Activated CD4-positive, alpha-beta T cell treated with anti-CD3 and anti-CD28 coated beads, Interleukin-10, Interleukin-2, amounts not matched to agents 100 ng/mL and 50 ng/mL, durations not matched to agents 16 hours and 8 hours (primary cell): ENCODE measurements at regions not wholly inside any gene's neighbourhood (a gene's known extent, or its start where the extent isn't known, plus 50 kb on each side); places are given as distances from the start of the nearest gene placed in this dataset.
"Not testable (repeated sequence)": the region's sequence is repeated elsewhere in the genome, so short reads cannot be mapped to it uniquely, and the experiment has no call there.

ENCODE experiments used
- DNase-seq: peaks from one replicate; pipeline ENCODE4 v3.0.0-alpha.2; 2020

DNA sequence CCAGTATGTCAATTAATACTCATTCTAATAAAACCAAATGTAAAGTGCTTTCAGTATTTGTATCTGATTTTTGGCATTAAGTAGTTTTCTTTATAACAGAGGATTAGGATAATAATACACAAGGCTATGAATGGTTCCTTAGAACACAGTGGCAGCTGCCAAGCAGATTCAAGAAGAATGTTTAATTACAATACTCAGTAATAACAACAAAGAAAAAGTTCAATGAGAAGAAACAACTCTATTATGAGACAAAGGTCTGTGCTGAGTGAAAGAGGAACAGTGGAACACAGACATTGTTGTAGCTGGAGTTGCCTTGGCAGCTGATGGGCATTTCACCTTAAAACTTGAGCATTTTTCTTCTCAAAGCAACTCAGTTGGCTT is 502.6 kb upstream of the NR3C2 start:
- no peak for DNase-seq

GRCh38 chr4:148944136-148944838 is 502.1 kb upstream of the NR3C2 start:
- DNase-seq, result no peak

DNA sequence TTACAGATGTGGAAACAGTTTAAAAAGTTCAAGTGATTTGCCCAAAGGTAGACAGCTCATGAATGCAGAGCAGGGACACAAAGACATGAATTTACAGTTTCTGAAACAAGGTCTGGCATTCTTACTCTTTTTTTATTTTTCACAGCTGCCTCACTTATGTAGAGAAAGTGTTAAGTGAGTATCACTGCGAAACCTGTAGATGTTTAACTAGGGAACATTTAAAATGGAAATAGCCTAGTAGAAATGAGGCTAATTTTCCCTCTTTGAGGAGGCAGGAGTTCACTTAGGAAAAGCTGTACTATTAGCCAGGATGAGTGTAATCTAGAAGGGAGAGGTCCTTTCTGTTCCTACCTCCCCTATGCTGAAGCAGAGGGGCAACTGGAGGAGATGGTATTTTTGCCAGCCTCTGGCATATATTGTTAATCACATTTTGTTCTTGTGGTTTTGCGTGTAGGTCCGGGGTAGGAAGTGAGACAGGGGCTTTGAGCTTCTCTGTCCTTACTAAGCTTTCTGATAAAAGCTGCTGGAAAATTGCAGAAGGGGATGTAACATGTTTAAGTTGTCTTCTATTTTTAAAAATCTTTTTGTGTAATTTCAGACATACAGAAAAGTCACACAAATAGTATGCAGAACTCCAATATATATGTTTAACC is 492.8 kb upstream of the NR3C2 start:
- no peak for DNase-seq

DNA sequence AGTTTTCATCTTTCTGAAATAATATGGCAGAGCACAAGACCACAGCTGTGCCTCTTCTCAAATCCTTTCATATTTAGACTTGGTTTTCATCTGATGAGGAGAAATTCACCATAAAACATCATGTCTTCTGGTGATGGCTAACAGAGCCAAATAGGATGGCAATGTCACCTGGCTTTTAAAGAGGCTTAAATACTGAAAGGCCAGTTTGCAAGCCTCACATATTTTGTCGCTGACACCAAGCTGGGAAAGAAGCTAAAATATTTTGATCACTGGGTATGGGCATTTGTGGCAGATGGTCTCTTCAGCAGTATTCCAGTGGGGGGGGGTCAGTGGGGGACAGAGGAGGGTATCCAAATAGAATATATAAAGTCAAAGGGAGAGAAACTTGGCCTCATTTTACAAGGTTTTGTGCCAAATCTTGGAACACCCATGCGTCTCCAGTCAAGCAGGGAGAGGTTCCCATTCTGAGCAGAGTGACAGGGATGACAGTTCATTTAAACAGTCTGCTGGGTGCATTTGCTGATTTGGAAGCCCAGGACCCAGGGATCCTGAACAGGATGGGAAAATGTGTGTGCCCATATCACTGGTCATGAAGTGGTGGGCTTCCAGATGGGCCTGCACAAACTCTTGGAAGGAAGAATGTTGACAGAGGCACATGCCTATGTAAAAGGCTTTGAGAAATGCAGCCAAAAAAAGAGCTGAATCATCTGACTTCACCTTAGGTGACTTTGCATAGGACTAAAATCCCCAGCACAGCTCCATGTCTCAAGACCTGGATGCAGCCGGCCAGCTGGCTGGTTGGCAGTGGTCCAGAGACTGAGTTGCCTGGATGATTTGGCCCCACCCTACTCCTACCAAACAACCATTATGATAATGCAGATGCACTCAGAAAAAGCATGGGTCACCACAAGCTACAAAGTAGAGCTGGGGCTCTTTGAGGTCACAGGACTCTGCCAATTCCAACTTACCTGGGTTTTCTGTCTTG is 484.4 kb upstream of the NR3C2 start:
- DNase-seq, result no peak

- DNase-seq, result no peak
These were observed 481.7 kb upstream of the NR3C2 start for GRCh38 chr4:148923881-148924280.

- no peak for DNase-seq
These were observed 480.3 kb upstream of the NR3C2 start for GRCh38 chr4:148922497-148922896.

- no peak for DNase-seq
These were observed 472.5 kb upstream of the NR3C2 start for GRCh38 chr4:148914734-148915133.

DNA sequence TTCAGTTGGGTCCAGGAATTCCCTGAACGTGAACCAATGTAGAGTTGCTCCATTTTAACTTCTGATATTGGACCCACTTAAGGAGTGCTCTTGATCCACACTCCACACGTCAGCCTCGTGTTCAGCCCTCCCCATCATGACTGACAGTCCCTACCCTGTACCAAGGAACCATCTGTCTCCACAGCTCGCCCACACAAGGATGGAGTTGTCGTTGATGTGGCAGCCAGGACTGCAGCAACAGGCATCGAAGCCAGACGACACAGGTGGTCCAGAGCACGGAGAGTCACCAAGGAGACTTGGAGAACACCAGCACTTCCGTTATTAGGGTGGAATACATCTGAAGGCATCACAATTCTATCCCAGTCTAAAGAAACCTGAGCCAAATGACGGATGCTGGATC is 472.1 kb upstream of the NR3C2 start:
- no peak for DNase-seq

DNA sequence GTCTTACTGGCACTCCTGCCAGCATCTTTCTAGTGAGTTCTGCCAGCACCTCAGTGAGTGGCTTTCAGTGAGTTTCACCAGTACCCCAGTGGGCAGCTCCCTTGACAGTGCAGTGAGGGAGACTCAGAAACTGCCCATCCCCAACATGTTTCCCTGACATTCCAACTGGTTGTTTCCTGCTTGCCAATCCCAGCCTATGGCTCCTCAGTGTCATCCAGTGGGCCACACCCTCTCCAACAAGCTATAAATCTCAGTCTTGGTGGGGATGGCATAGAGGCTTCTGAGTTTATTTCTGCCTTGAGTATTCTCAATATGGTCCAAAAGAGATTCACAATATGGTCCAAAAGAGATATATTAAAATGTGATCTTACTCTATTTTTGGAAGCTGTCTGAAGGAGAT is 461.2 kb upstream of the NR3C2 start:
- DNase-seq, result no peak

GRCh38 chr4:148901075-148901705 is 459.0 kb upstream of the NR3C2 start:
- DNase-seq, result no peak

DNA sequence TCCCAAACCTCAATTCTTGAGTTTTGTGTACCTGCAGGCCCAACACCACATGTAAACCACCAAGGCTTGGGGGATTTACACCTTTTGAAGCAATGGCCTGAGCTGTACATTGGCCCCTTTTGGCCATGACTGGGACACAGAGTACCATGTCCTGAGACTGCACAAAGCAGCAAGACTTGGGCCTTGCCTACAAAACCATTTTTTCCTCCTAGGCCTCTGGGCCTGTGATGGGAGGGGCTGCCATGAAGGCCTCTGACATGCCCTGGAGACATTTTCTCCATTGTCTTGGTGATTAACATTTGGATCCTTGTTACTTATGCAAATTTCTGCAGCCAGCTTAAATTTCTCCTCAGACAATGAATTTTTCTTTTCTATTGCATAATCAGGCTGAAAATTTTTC is 455.9 kb upstream of the NR3C2 start:
- DNase-seq, result not testable (repeated sequence)

- no peak for DNase-seq
These were observed 450.9 kb upstream of the NR3C2 start for GRCh38 chr4:148893095-148893494.

- no peak for DNase-seq
These were observed 441.7 kb upstream of the NR3C2 start for GRCh38 chr4:148883891-148884290.

DNA sequence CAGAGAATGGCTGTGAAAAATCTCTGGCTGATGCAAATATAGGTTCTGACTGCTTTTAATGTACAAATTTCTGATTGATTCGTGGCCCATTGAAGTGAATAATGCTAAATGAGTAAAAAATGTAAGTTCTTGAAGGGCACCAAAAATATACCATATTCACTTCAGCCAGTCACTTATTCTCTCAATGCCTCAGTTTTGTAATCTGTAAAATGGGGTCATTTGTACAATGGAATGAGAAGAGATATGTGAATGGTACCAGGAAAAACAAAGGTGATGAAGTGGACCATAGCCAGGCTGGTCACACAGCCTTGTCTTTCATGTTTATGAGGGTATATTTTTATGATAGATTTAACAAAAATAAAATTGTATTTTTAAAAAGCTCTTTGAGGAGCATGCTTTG is 441.2 kb upstream of the NR3C2 start:
- no peak for DNase-seq

DNA sequence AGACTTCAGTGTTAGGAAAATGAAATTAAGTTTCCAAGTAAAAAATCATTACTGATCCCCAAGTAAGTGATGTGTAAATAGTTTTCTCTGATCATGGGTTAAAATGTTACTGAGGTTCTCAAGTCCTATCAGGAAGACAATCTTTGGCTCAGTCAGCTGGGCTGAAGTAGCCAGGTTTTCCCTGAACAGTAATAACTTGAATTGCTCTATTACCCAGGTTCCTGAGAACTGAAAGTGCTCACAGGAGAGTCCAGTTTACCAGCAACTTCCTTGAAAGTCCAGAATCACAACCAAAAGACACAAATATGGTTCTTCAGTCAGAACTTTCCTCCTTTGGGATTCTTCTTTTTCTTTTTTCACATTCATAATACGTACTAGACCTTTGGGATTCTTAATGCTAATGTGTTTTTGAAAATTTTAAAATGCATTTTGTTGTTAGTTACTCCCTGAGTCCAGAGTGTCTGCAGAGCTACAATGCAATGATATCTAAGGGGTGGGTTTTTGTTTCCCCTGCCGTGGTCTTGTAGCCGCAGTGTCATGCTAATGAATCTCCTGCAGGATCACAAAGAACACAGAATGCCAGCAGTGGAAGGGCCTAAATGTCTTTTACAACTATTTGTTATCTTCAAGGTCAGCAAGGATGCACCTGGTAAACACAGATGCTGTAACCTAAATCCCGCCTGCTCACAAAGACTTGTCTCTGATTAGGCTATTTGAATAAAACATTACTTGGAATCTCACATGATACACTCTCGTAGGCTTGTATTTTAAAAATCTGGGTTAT is 439.8 kb upstream of the NR3C2 start:
- no peak for DNase-seq

DNA sequence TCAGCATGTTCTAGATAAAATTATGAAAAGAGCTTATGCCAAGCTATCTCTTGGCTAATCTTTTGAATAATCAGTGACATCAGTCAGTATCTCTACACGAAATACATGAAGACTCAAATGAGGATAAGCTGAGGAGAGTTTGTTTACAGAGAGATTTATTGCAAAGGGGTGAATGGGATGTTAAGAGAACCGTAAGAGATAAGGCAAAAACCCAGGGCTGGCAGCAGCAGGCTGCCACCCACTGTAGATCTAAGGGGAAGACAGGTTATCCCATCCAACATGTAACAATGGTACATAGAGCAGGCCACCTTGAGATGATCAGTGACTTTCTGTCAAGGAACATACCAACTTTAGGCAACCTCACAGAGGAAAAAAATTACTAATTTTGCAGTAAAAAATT is 432.1 kb upstream of the NR3C2 start:
- DNase-seq, result no peak

DNA sequence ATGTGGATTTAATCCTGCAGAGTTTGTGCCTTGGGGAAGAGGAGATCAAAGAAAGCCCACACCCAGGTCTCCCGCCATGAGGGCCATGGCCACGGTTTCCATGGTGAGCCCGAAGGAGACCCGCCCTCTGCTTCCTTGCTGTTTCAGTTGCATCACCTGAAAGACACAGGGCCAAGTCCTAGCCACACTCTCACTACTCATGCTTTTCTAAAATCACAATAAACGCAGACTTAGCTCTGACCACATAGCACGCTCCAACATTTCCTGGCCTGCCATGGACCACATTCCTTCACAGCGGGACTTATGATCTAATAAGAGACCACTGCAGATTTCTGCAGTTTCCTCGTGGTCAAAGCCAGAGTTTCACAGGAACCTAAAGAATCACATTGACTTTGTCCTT is 426.0 kb upstream of the NR3C2 start:
- DNase-seq, result no peak

DNA sequence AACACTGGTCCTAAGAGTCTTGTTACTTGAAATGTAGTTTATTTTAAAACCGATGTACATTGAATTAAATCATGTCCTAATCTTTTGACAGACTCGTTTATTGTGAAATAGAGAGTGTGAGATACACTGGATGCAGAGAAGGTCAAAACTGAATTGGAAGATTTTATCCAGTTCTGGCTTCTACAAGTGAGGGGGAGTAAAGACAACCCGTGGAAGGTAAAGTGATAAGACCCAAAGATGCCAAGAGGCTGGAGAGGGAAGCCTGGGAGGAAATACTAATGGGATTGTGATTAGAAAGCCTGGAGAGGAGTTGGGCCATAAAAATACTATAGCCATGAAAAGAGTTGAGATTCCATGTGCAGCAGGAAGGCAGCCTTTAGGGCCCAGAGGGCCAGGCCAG is 424.5 kb upstream of the NR3C2 start:
- no peak for DNase-seq

DNA sequence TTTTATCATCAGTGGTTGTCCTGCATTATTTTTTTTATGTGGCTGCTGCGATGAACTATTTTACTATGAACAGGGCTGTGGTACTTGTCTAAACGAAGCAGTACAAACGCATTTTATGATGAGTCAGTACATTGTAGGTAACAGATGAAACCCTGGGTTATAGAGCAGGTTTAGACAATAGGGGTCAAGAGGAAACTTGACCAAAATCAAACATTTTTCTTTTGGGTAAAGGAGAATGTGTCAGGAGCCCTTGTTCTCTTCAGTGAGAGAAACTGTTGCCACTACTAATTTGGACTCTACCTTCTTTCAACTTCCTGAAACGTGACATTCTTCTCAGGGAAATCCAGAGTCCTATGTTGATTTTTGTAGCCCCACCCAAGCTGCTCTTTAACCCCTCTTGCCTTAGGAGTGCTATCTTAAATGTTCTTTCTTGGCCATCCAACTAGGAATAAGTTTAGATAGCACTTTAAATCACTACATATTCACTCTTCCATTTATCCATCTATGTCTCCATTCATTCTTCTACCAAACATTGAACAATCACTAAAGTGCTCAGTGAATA is 415.8 kb upstream of the NR3C2 start:
- DNase-seq, result no peak

DNA sequence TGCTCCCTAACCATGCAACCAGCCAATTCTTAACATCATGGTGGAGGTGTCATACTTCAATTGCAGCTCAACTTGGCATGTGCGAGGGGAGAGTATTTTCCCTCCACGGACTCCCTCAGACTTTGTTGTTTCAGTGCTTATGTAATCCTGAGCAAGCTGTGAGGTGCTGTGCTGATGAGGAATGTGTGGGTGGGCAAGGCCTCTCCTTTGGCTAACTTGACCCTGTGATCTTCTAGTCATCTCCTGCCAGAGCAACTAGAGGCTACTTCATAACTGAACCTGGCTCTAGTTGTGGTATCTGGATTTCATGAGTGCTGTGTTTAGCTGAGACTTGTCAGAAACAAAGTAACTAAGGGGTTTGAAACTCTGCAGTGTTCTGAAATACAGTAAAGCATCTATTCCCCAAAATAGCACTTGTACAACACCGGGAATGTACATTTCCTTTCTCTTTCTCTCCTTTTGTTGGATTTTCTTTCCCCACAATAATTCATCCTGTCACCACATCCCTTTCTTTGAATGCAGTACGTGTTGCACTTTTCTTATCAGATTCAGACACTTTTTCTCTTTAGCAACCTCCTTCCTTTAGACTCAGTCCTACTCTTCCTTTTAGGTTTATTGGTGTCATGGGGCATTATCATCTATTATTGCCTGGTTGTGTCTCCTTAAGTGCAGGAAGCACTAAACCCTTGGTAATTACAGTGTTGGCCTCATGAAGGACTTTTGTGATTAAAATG is 415.2 kb upstream of the NR3C2 start:
- DNase-seq, result no peak

DNA sequence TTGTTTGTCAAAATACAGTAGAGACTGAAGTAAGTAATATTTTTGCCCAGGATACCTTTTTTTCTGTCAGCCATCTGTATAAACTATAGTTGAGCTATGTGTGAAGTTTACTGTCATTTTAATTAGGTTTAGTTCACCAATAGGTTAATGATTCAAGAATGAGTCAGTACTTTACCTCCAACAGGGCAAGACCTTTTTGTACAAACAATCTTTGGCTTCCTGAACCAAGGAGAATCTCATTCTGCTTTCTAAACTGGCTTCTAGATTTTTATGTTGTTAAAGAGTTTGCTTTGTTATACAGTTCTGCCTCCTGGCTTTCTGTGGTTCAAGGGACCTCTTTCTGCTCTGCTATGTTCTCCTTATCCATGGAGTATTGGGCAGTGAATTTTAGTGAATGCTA is 412.0 kb upstream of the NR3C2 start:
- DNase-seq, result no peak
